Colonic mucosa (tissue), 4 donors: ENCODE measurements at regions not wholly inside any gene's neighbourhood (a gene's known extent, or its start where the extent isn't known, plus 50 kb on each side); places are given as distances from the start of the nearest gene placed in this dataset.

Experiments used
- DNase-seq: peaks from one replicate; pipeline ENCODE4 v3.0.0-alpha.2; 2020
- H3K27ac ChIP-seq: fragments of 200-600 bp; one replicate; pipeline ENCODE4 v1.8.0; 2021
- H3K27me3 ChIP-seq: fragments of 200-600 bp; one replicate; pipeline ENCODE4 v1.8.0; 2021
- H3K36me3 ChIP-seq: fragments of 200-600 bp; one replicate; pipeline ENCODE4 v1.8.0; 2021
- H3K4me1 ChIP-seq: fragments of 200-600 bp; one replicate; pipeline ENCODE4 v1.8.0; 2021; ENCODE audit warnings: mild to moderate bottlenecking
- H3K4me3 ChIP-seq: fragments of 200-600 bp; one replicate; pipeline ENCODE4 v1.8.0; 2021
- H3K9ac ChIP-seq, 2 donors: one replicate each; pipeline ENCODE4 v1.7.0; 2013; ENCODE audit warnings: control low read depth in 2 of 2, low read depth in 2 of 2, low read length in 2 of 2
- H3K9me3 ChIP-seq: fragments of 200-600 bp; one replicate; pipeline ENCODE4 v1.8.0; 2021
- CTCF ChIP-seq: fragments of 200-600 bp; IDR thresholded peaks from one replicate; pipeline ENCODE4 v1.8.0; 2022; ENCODE audit warnings: antibody characterized with exemption, mild to moderate bottlenecking
- intact Hi-C: fragments of 100-400 bp; cut with DNase I; formaldehyde crosslinking; loops from one replicate; pipeline ENCODE4 v1.14.1; 2022
- donor health status: healthy.
- donor health status: DM: no; HTN: no; CAD: no.
- donor health status: DM: no; HTN: no; CAD: no.

- H3K9ac ChIP-seq: no peak overlapping the region
- intact Hi-C loops: loop anchor here (5.0 to 10.0 kb wide), 3 partner anchors 123 to 386 kb away; partner anchors contain the start of gene EGLN3
- no peaks in the 10 kb centered on the region for H3K36me3 ChIP-seq
- peak overlapping the region; percentile 43 for H3K27ac ChIP-seq
- peak; percentile 80 for DNase-seq
- peaks cover 9% of the 10 kb centered on the region for H3K4me1 ChIP-seq
- no peaks in the 10 kb centered on the region for H3K27me3 ChIP-seq
- H3K4me3 ChIP-seq: no peak overlapping the region
- no peaks in the 10 kb centered on the region for H3K9me3 ChIP-seq
- TF ChIP-seq CTCF: peak; percentile 65
Measured at GRCh38 chr14:34227834-34228649, 234.0 kb downstream of the SPTSSA start.

DNA sequence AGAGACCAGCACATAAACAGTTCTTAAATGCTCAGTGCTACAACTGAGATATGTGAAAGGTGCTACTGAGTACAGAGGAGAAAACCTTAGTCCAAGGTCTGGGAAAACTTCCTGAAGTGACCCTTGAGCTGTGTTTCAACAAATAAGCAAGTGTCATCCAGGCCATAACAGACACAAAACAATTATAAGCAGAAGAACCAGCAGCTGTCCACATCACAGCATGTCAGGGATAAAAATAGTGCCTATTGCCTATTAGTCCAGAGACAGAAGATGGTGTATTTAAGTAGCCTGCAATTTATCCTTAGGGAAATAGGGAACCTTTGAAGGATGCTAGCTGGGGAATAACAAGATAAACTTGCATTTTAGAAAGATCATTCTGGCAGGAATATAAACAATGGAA is 237.8 kb downstream of the SPTSSA start:
- DNase-seq: no peak
- Histone ChIP-seq H3K9ac (no peak overlapping the region), H3K36me3 (no peaks in the 10 kb centered on the region), H3K4me1 (peaks cover 15% of the 10 kb centered on the region), H3K9me3 (no peaks in the 10 kb centered on the region), H3K27me3 (no peaks in the 10 kb centered on the region), H3K27ac (no peak overlapping the region), H3K4me3 (no peak overlapping the region)
- TF ChIP-seq CTCF: no peak
- intact Hi-C loops: loop anchor here (10.0 kb wide), 2 partner anchors 119 to 269 kb away; partner anchors contain the start of gene EGLN3

DNA sequence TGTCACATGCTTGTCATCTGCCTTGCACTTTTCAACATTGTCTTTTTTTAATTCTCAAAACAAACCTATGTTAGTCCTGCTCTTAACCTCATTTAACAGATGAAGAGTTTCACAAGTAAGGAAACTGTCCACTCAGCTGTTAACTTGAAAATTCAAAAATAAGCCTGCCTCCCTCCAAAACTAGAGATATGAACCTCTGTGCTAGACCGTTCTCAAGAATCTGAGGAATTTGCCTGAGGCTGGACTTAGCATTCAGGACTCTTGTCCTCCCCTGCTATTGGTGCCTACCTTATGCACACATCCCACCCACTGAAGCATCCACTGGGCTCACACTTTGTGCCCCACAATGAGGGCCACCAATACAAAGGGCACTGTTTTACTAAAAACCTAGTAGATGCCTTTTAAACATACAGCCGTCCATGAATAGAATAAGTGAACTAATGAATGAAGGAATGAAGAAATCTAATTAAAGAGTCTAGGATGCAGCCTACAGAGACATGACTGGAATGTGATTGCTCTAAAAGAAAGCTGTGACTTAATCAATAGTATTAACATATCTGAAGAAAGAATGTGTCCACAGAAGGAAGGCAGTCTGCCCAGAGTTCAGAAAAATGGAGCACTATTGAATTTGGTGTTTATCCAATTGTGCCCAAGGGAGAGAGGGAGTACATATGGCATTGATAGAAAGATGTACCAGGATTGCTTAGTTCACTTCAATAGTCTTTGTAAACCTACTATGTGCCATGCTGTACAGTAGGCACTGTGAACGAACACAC is 238.5 kb downstream of the SPTSSA start:
- TF ChIP-seq CTCF: no peak
- H3K4me3 ChIP-seq: no peak overlapping the region
- intact Hi-C loops: loop anchor here (10.0 kb wide), 2 partner anchors 119 to 269 kb away; partner anchors contain the start of gene EGLN3
- no peak overlapping the region for H3K9ac ChIP-seq
- no peaks in the 10 kb centered on the region for H3K9me3 ChIP-seq
- no peaks in the 10 kb centered on the region for H3K27me3 ChIP-seq
- no peak overlapping the region for H3K27ac ChIP-seq
- no peak for DNase-seq
- H3K36me3 ChIP-seq: no peaks in the 10 kb centered on the region
- H3K4me1 ChIP-seq: peaks cover 12% of the 10 kb centered on the region

DNA sequence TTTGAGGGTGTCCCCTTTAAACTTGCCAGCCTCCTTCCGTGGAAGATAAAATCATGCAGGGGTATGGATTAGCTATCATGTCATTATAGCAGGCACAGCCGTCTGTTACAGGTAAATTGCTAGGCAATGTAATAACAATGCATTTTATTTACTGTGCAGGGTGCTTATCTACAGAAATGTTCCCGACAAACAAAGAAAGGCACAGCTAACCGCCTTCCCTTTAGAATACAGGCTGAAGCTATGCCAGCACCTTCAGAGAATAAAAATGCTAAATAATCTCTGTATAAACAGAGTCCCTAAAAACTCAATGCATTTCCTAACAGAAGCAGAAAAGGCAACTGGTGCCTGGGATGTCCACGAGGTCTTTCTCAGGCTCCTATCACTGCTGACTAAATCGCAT is 239.2 kb downstream of the SPTSSA start:
- no peak for DNase-seq
- H3K9ac ChIP-seq: no peak overlapping the region
- H3K27me3 ChIP-seq: no peaks in the 10 kb centered on the region
- H3K27ac ChIP-seq: no peak overlapping the region
- intact Hi-C loops: loop anchor here (10.0 kb wide), 2 partner anchors 118 to 268 kb away; partner anchors contain the start of gene EGLN3
- no peak overlapping the region for H3K4me3 ChIP-seq
- peaks cover 7% of the 10 kb centered on the region for H3K4me1 ChIP-seq
- H3K9me3 ChIP-seq: no peaks in the 10 kb centered on the region
- no peak for TF ChIP-seq CTCF
- H3K36me3 ChIP-seq: no peaks in the 10 kb centered on the region

GRCh38 chr14:34222122-34222521 is 239.9 kb downstream of the SPTSSA start:
- no peaks in the 10 kb centered on the region for H3K36me3 ChIP-seq
- H3K4me3 ChIP-seq: no peak overlapping the region
- H3K9me3 ChIP-seq: no peaks in the 10 kb centered on the region
- intact Hi-C loops: loop anchor here (10.0 kb wide), 2 partner anchors 117 to 267 kb away; partner anchors contain the start of gene EGLN3
- no peaks in the 10 kb centered on the region for H3K27me3 ChIP-seq
- DNase-seq: no peak
- H3K27ac ChIP-seq: no peak overlapping the region
- no peak for TF ChIP-seq CTCF
- peaks cover 7% of the 10 kb centered on the region for H3K4me1 ChIP-seq
- no peak overlapping the region for H3K9ac ChIP-seq
